ENCODE measurements at regions not wholly inside any gene's neighbourhood (a gene's known extent, or its start where the extent isn't known, plus 50 kb on each side); places are given as distances from the start of the nearest gene placed in this dataset.

- H3K27ac Mint-ChIP-seq, result no peak overlapping the region
- no CpG with 5 or more reads among the region's 1 CpG for WGBS (ENCODE audit: insufficient coverage)
- no peaks in the 10 kb centered on the region for H3K9me3 ChIP-seq
- H3K27me3 Mint-ChIP-seq, result peaks cover 2 to 3% of the 10 kb centered on the region in 2 donors
- no peaks in the 10 kb centered on the region for H3K4me1 ChIP-seq (ENCODE audit: control insufficient read depth in 1 of 2, extremely low read depth in 1 of 2, insufficient read depth in 2 of 2, low read length in 2 of 2)
- H3K4me1 Mint-ChIP-seq, result no peaks in the 10 kb centered on the region
- no peaks in the 10 kb centered on the region for H3K27me3 ChIP-seq (replicated peaks in 1 of 2; ENCODE audit: control insufficient read depth in 2 of 2, extremely low read depth in 1 of 2, insufficient read depth in 2 of 2, low read length in 1 of 2)
- no peak for ATAC-seq (replicated peaks in 1 of 4)
- no peak overlapping the region for H3K27ac ChIP-seq (ENCODE audit: low read length)
- CTCF ChIA-PET, result no interaction called here
- DNase-seq, result no peak
- H3K36me3 ChIP-seq (ENCODE audit: control insufficient read depth in 2 of 2, extremely low read depth in 1 of 2, insufficient read depth in 1 of 2, low read length in 1 of 2), result no peaks in the 10 kb centered on the region
- POLR2A ChIA-PET, result no interaction called here
- peaks cover 0 to 3% (median 3%) of the 10 kb centered on the region in 3 donors for H3K9me3 Mint-ChIP-seq
- H3K36me3 Mint-ChIP-seq, result no peaks in the 10 kb centered on the region
- H3K4me3 Mint-ChIP-seq, result no peak overlapping the region
- H3K4me3 ChIP-seq (ENCODE audit: control insufficient read depth in 1 of 2, extremely low read depth in 1 of 2, low read length in 1 of 2), result no peak overlapping the region
These were observed 1107.2 kb upstream of the CELF2 start for GRCh38 chr10:9910446-9910845.

- Histone ChIP-seq H3K27ac (ENCODE audit: low read length) (no peak overlapping the region), H3K36me3 (ENCODE audit: control insufficient read depth in 2 of 2, extremely low read depth in 1 of 2, insufficient read depth in 1 of 2, low read length in 1 of 2) (no peaks in the 10 kb centered on the region), H3K4me1 (ENCODE audit: control insufficient read depth in 1 of 2, extremely low read depth in 1 of 2, insufficient read depth in 2 of 2, low read length in 2 of 2) (no peaks in the 10 kb centered on the region), H3K4me3 (ENCODE audit: control insufficient read depth in 1 of 2, extremely low read depth in 1 of 2, low read length in 1 of 2) (no peak overlapping the region), H3K27me3 (replicated peaks in 1 of 2; ENCODE audit: control insufficient read depth in 2 of 2, extremely low read depth in 1 of 2, insufficient read depth in 2 of 2, low read length in 1 of 2) (no peaks in the 10 kb centered on the region), H3K9me3 (no peaks in the 10 kb centered on the region)
- ChIA-PET POLR2A (no interaction called here), CTCF (no interaction called here)
- H3K4me3 Mint-ChIP-seq, result no peak overlapping the region
- DNase-seq (no peak), ATAC-seq (replicated peaks in 1 of 4) (no peak)
- H3K36me3 Mint-ChIP-seq, result no peaks in the 10 kb centered on the region
- peaks cover 2 to 3% of the 10 kb centered on the region in 2 donors for H3K27me3 Mint-ChIP-seq
- H3K4me1 Mint-ChIP-seq, result no peaks in the 10 kb centered on the region
- WGBS (ENCODE audit: insufficient coverage), result no CpG with 5 or more reads among the region's 7 CpGs
- peaks cover 0 to 3% (median 0%) of the 10 kb centered on the region in 3 donors for H3K9me3 Mint-ChIP-seq
- no peak overlapping the region for H3K27ac Mint-ChIP-seq
These were observed 1106.2 kb upstream of the CELF2 start for GRCh38 chr10:9911488-9911887.

DNA sequence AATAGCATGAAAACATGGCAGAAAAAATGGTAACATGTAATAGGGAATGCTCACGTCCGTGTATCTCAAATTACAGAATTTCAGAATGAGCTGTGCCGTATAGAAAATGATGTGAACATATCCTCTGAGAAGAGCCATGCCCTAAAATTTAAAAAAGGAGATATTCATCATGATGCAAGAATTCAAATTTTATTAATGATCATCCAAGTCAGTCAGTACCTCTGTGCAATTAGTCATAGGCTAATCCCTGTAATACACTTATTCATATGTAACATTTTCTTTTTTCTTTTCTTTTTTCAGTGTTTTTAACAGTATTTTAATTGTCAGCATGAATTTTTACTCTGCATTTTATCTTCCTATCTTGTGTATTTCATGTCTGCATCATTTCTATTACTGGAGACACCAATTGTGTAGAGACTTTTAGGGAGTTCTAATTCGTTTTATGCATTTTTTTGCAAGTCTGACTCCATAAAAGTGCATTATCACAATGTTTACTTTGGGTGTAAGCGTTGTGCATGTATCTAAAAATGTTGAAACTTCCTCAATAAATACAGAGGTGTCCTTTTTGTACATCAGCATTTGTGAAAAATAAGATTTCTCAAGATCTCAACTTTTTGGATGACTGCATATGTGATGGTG, 1103.7 kb upstream of the CELF2 start:
- ChIA-PET CTCF (no interaction called here), POLR2A (no interaction called here)
- Mint-ChIP-seq H3K9me3 (peaks cover 0 to 3% (median 0%) of the 10 kb centered on the region in 3 donors), H3K4me3 (no peak overlapping the region), H3K27ac (no peak overlapping the region), H3K36me3 (no peaks in the 10 kb centered on the region), H3K27me3 (peaks cover 0 to 2% of the 10 kb centered on the region in 2 donors), H3K4me1 (no peaks in the 10 kb centered on the region)
- DNase-seq, result no peak
- Histone ChIP-seq H3K4me3 (ENCODE audit: control insufficient read depth in 1 of 2, extremely low read depth in 1 of 2, low read length in 1 of 2) (no peak overlapping the region), H3K27ac (ENCODE audit: low read length) (no peak overlapping the region), H3K4me1 (ENCODE audit: control insufficient read depth in 1 of 2, extremely low read depth in 1 of 2, insufficient read depth in 2 of 2, low read length in 2 of 2) (no peaks in the 10 kb centered on the region), H3K9me3 (no peaks in the 10 kb centered on the region), H3K27me3 (replicated peaks in 1 of 2; ENCODE audit: control insufficient read depth in 2 of 2, extremely low read depth in 1 of 2, insufficient read depth in 2 of 2, low read length in 1 of 2) (no peaks in the 10 kb centered on the region), H3K36me3 (ENCODE audit: control insufficient read depth in 2 of 2, extremely low read depth in 1 of 2, insufficient read depth in 1 of 2, low read length in 1 of 2) (no peaks in the 10 kb centered on the region)
- WGBS (ENCODE audit: insufficient coverage), result no CpG with 5 or more reads among the region's 5 CpGs
- no peak for ATAC-seq (replicated peaks in 1 of 4)

- no peak overlapping the region for H3K4me3 Mint-ChIP-seq
- H3K27me3 Mint-ChIP-seq, result peaks cover 4 to 18% of the 10 kb centered on the region in 2 donors
- DNase-seq (no peak), ATAC-seq (replicated peaks in 1 of 4) (no peak)
- H3K27ac ChIP-seq (ENCODE audit: low read length), result no peak overlapping the region
- H3K9me3 ChIP-seq, result no peaks in the 10 kb centered on the region
- H3K27me3 ChIP-seq (replicated peaks in 1 of 2; ENCODE audit: control insufficient read depth in 2 of 2, extremely low read depth in 1 of 2, insufficient read depth in 2 of 2, low read length in 1 of 2), result no peaks in the 10 kb centered on the region
- H3K9me3 Mint-ChIP-seq, result peaks cover 0 to 7% (median 4%) of the 10 kb centered on the region in 3 donors
- ChIA-PET CTCF (no interaction called here), POLR2A (no interaction called here)
- no peaks in the 10 kb centered on the region for H3K4me1 ChIP-seq (ENCODE audit: control insufficient read depth in 1 of 2, extremely low read depth in 1 of 2, insufficient read depth in 2 of 2, low read length in 2 of 2)
- H3K27ac Mint-ChIP-seq, result no peak overlapping the region
- no peaks in the 10 kb centered on the region for H3K4me1 Mint-ChIP-seq
- no peaks in the 10 kb centered on the region for H3K36me3 Mint-ChIP-seq
- H3K36me3 ChIP-seq (ENCODE audit: control insufficient read depth in 2 of 2, extremely low read depth in 1 of 2, insufficient read depth in 1 of 2, low read length in 1 of 2), result no peaks in the 10 kb centered on the region
- 33% methylated on average over 1 of the region's 4 CpGs for WGBS (ENCODE audit: insufficient coverage)
- H3K4me3 ChIP-seq (ENCODE audit: control insufficient read depth in 1 of 2, extremely low read depth in 1 of 2, low read length in 1 of 2), result no peak overlapping the region
These were observed 1096.1 kb upstream of the CELF2 start for GRCh38 chr10:9921544-9921943.

DNA sequence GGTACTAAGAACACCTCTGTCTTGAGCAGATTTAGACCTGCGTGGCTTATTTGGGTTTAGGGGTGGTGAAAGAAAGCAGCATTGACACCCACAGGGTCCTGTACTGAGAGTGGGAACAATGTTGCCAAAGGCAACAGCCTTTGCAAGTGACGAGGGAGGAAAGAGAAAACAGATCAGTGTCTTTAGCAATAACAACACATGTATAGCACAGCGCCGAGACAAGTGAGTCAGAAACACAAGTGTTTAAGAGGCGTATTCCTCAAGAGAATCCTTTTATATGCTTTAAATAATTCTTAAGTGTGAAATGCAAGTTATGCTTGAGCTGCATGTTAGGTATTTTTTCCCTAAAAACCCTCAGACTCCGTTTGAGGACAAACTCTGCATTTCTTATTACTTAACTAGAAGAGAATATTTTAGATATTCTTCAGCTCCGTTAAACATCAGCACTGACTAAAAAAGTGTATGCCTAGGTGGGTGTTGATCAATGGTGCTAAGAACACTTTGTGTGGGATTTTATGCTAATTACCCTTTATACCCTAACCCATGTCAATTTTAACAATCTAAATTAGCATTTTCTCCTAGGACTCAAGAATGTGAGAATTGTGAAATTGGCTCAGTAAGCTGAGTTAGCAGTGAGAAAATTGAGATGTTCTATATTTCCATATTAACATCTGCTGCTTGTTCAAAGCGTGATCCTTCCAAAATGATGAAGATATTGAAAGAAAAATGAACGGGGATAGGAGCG, 1095.4 kb upstream of the CELF2 start:
- ATAC-seq (replicated peaks in 1 of 4) (no peak), DNase-seq (no peak)
- Mint-ChIP-seq H3K27me3 (peaks cover 2 to 18% of the 10 kb centered on the region in 2 donors), H3K27ac (no peak overlapping the region), H3K9me3 (peaks cover 0 to 7% (median 4%) of the 10 kb centered on the region in 3 donors), H3K4me1 (no peaks in the 10 kb centered on the region), H3K4me3 (no peak overlapping the region), H3K36me3 (no peaks in the 10 kb centered on the region)
- WGBS (ENCODE audit: insufficient coverage), result no CpG with 5 or more reads among the region's 10 CpGs
- ChIA-PET POLR2A (no interaction called here), CTCF (no interaction called here)
- Histone ChIP-seq H3K36me3 (ENCODE audit: control insufficient read depth in 2 of 2, extremely low read depth in 1 of 2, insufficient read depth in 1 of 2, low read length in 1 of 2) (no peaks in the 10 kb centered on the region), H3K4me1 (ENCODE audit: control insufficient read depth in 1 of 2, extremely low read depth in 1 of 2, insufficient read depth in 2 of 2, low read length in 2 of 2) (no peaks in the 10 kb centered on the region), H3K4me3 (ENCODE audit: control insufficient read depth in 1 of 2, extremely low read depth in 1 of 2, low read length in 1 of 2) (no peak overlapping the region), H3K27me3 (replicated peaks in 1 of 2; ENCODE audit: control insufficient read depth in 2 of 2, extremely low read depth in 1 of 2, insufficient read depth in 2 of 2, low read length in 1 of 2) (no peaks in the 10 kb centered on the region), H3K27ac (ENCODE audit: low read length) (no peak overlapping the region), H3K9me3 (no peaks in the 10 kb centered on the region)

GRCh38 chr10:9926003-9926402, 1091.7 kb upstream of the CELF2 start:
- H3K36me3 ChIP-seq (ENCODE audit: control insufficient read depth in 2 of 2, extremely low read depth in 1 of 2, insufficient read depth in 1 of 2, low read length in 1 of 2), result no peaks in the 10 kb centered on the region
- CTCF ChIA-PET, result no interaction called here
- Mint-ChIP-seq H3K9me3 (no peaks in the 10 kb centered on the region), H3K4me3 (no peak overlapping the region), H3K27ac (no peak overlapping the region), H3K27me3 (peaks cover 0 to 13% of the 10 kb centered on the region in 2 donors), H3K36me3 (no peaks in the 10 kb centered on the region), H3K4me1 (no peaks in the 10 kb centered on the region)
- H3K4me1 ChIP-seq (ENCODE audit: control insufficient read depth in 1 of 2, extremely low read depth in 1 of 2, insufficient read depth in 2 of 2, low read length in 2 of 2), result no peaks in the 10 kb centered on the region
- H3K9me3 ChIP-seq, result no peaks in the 10 kb centered on the region
- no peak for DNase-seq
- POLR2A ChIA-PET, result no interaction called here
- H3K4me3 ChIP-seq (ENCODE audit: control insufficient read depth in 1 of 2, extremely low read depth in 1 of 2, low read length in 1 of 2), result no peak overlapping the region
- H3K27ac ChIP-seq (ENCODE audit: low read length), result no peak overlapping the region
- no CpG with 5 or more reads among the region's 3 CpGs for WGBS (ENCODE audit: insufficient coverage)
- ATAC-seq (replicated peaks in 1 of 4), result no peak
- H3K27me3 ChIP-seq (replicated peaks in 1 of 2; ENCODE audit: control insufficient read depth in 2 of 2, extremely low read depth in 1 of 2, insufficient read depth in 2 of 2, low read length in 1 of 2), result peaks cover 0 to 3% of the 10 kb centered on the region in 2 experiments
